Trophoblast cell (in vitro differentiated cells and primary cell): ENCODE measurements at regions not wholly inside any gene's neighbourhood (a gene's known extent, or its start where the extent isn't known, plus 50 kb on each side); places are given as distances from the start of the nearest gene placed in this dataset.

Experiments used
- DNase-seq, 2 donors: peaks; one replicate each; pipeline ENCODE4 v3.0.0-alpha.2; 2016
- H2AFZ ChIP-seq: 2 replicates; pipeline ENCODE4 v1.6.1; 2013; ENCODE audit warnings: low read length, moderate library complexity, mild to moderate bottlenecking; ENCODE audit not compliant: insufficient read depth, poor library complexity
- H2AK5ac ChIP-seq: 2 replicates; pipeline ENCODE4 v1.6.1; 2013; ENCODE audit warnings: mild to moderate bottlenecking, low read length
- H2BK120ac ChIP-seq: 2 replicates; pipeline ENCODE4 v1.6.1; 2013; ENCODE audit warnings: low read length, mild to moderate bottlenecking, moderate library complexity; ENCODE audit not compliant: insufficient read depth, poor library complexity
- H2BK12ac ChIP-seq: 2 replicates; pipeline ENCODE4 v1.6.1; 2013; ENCODE audit warnings: mild to moderate bottlenecking, low read length, moderate library complexity
- H2BK5ac ChIP-seq: 2 replicates; pipeline ENCODE4 v1.6.1; 2013; ENCODE audit warnings: low read length, low read depth, moderate library complexity, mild to moderate bottlenecking; ENCODE audit not compliant: poor library complexity
- H3K14ac ChIP-seq: 2 replicates; pipeline ENCODE4 v1.6.1; 2013; ENCODE audit warnings: mild to moderate bottlenecking, low read length
- H3K18ac ChIP-seq: 2 replicates; pipeline ENCODE4 v1.6.1; 2013; ENCODE audit warnings: mild to moderate bottlenecking, low read length
- H3K23ac ChIP-seq: 2 replicates; pipeline ENCODE4 v1.6.1; 2013; ENCODE audit warnings: low read length
- H3K27ac ChIP-seq: 2 replicates; pipeline ENCODE4 v1.5.1; 2013; ENCODE audit warnings: low read depth, mild to moderate bottlenecking, inconsistent platforms, low read length, moderate library complexity
- H3K27me3 ChIP-seq: 2 replicates; pipeline ENCODE4 v1.6.1; 2013; ENCODE audit warnings: inconsistent platforms, mild to moderate bottlenecking, low read length, moderate library complexity; ENCODE audit not compliant: insufficient read depth
- H3K36me3 ChIP-seq, 2 experiments: 1 replicate in 1 of 2; 2 replicates in 1 of 2; pipeline ENCODE4 v1.6.1; 2013; ENCODE audit warnings: low read length in 2 of 2, mild to moderate bottlenecking in 2 of 2, moderate library complexity in 1 of 2; ENCODE audit not compliant: insufficient read depth in 2 of 2, control insufficient read depth in 1 of 2
- H3K4ac ChIP-seq: 2 replicates; pipeline ENCODE4 v1.6.1; 2013; ENCODE audit warnings: low read depth, mild to moderate bottlenecking, low read length, moderate library complexity
- H3K4me1 ChIP-seq, 2 experiments: 1 replicate in 1 of 2; 2 replicates in 1 of 2; pipeline ENCODE4 v1.6.1; 2013; ENCODE audit warnings: low read length in 2 of 2, mild to moderate bottlenecking in 2 of 2, moderate library complexity in 1 of 2; ENCODE audit not compliant: insufficient read depth in 2 of 2, control insufficient read depth in 1 of 2
- H3K4me2 ChIP-seq: 2 replicates; pipeline ENCODE4 v1.6.1; 2013; ENCODE audit warnings: inconsistent platforms, mild to moderate bottlenecking, low read length, moderate library complexity
- H3K4me3 ChIP-seq: 2 replicates; pipeline ENCODE4 v1.5.1; 2013; ENCODE audit warnings: mild to moderate bottlenecking, low read depth, low read length, inconsistent platforms
- H3K79me1 ChIP-seq: one replicate; pipeline ENCODE4 v1.6.1; 2013; ENCODE audit warnings: low read length
- H3K79me2 ChIP-seq: 2 replicates; pipeline ENCODE4 v1.6.1; 2013; ENCODE audit warnings: low read length, mild to moderate bottlenecking; ENCODE audit not compliant: control insufficient read depth, insufficient read depth, poor library complexity
- H3K9ac ChIP-seq: 2 replicates; pipeline ENCODE4 v1.6.1; 2013; ENCODE audit warnings: mild to moderate bottlenecking, low read length
- H3K9me3 ChIP-seq: 2 replicates; pipeline ENCODE4 v1.6.1; 2013; ENCODE audit warnings: low read depth, mild to moderate bottlenecking, control low read depth, inconsistent platforms, low read length; ENCODE audit not compliant: insufficient read depth
- H4K12ac ChIP-seq: 2 replicates; pipeline ENCODE4 v1.6.1; 2013; ENCODE audit warnings: low read depth, mild to moderate bottlenecking, low read length, moderate library complexity
- H4K8ac ChIP-seq: 2 replicates; pipeline ENCODE4 v1.6.1; 2013; ENCODE audit warnings: low read depth, mild to moderate bottlenecking, low read length, moderate library complexity
- H4K91ac ChIP-seq: one replicate; pipeline ENCODE4 v1.6.1; 2013; ENCODE audit warnings: low read depth, mild to moderate bottlenecking, low read length, moderate library complexity
- WGBS: extraction: QIAGEN DNeasy Blood & Tissue Kit; methylation state at CpG from one replicate; pipeline ENCODE4 v1.1.7; 2013; ENCODE audit warnings: missing lambda C conversion rate; ENCODE audit not compliant: insufficient read length, insufficient coverage; ENCODE audit errors: extremely low coverage; 5-methylcytosine and 5-hydroxymethylcytosine counted together

DNA sequence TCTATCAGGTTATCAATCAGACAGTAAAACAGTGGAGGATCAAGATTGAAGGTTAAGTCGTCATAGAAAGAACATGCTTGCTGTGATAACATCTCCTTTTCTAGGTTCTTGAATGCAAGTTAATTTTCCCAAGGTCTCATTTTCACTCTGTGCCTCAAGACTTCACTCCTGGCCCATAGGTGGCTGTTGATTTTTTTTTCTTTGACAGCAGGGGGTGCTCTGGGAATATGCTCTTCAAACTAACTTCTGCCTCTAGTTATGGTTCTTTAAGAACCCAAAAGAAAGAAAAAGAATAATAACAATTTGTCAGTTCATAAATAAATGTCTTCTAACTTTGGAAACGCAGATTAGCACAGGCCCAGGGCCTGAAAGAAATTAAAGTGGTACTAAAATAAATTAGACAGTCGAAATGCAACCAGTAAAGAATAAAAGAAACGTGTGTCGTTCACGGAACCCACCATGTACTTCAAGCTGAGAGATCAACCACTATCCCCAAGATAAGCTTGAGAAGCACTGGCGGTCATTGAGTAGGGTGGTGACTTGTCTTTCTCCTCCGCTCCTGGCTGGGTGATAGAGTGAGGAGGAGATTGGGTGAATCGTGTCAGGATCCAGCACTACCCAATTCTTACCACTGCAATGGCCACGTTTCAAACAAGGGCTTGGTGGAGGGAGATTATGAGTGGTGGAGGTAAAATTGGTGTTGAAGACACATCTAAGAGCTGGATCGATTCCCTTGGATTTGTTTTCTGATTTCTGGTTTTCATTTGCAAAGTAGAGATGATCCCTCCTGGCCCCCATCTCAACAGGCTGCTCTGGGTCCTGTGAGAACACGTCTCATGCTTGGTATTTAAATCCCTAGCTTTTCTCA is 93.4 kb upstream of the IRX4 start:
- H2BK120ac ChIP-seq = no peak overlapping the region
- no peak overlapping the region for H4K91ac ChIP-seq
- no peak overlapping the region for H2AK5ac ChIP-seq
- no peak for DNase-seq
- no peak overlapping the region for H3K9ac ChIP-seq
- no peaks in the 10 kb centered on the region for H3K79me1 ChIP-seq
- H2BK12ac ChIP-seq = no peak overlapping the region
- H4K12ac ChIP-seq = no peak overlapping the region
- H3K27me3 ChIP-seq = no peaks in the 10 kb centered on the region
- H3K4me2 ChIP-seq = no peak overlapping the region
- no CpG with 5 or more reads among the region's 12 CpGs for WGBS
- no peak overlapping the region for H3K27ac ChIP-seq
- H3K36me3 ChIP-seq = no peaks in the 10 kb centered on the region
- no peaks in the 10 kb centered on the region for H3K4me1 ChIP-seq
- H3K79me2 ChIP-seq = no peaks in the 10 kb centered on the region
- no peak overlapping the region for H3K4ac ChIP-seq
- H3K14ac ChIP-seq = no peak overlapping the region
- no peak overlapping the region for H2BK5ac ChIP-seq
- no peak overlapping the region for H3K18ac ChIP-seq
- no peak overlapping the region for H3K4me3 ChIP-seq
- no peak overlapping the region for H4K8ac ChIP-seq
- H3K9me3 ChIP-seq = no peaks in the 10 kb centered on the region
- H2AFZ ChIP-seq = no peak overlapping the region
- H3K23ac ChIP-seq = no peak overlapping the region

DNA sequence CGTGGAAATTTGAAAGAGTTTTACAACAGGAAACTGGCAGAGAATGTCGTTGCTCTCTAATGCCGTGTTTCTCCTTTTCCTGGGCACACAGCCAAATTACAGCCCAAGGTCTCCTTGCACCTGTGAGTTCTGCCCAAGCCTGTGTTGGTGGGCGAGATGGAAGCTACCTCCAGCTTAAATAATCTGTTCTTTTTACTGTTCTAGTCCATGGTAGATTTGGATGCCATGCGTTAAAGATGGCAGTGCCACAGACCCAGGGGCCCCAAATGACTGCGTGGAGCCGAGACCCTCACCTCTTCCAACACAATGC is 92.6 kb upstream of the IRX4 start:
- DNase-seq = no peak
- WGBS = no CpG with 5 or more reads among the region's 7 CpGs
- H3K23ac ChIP-seq = no peak overlapping the region

DNA sequence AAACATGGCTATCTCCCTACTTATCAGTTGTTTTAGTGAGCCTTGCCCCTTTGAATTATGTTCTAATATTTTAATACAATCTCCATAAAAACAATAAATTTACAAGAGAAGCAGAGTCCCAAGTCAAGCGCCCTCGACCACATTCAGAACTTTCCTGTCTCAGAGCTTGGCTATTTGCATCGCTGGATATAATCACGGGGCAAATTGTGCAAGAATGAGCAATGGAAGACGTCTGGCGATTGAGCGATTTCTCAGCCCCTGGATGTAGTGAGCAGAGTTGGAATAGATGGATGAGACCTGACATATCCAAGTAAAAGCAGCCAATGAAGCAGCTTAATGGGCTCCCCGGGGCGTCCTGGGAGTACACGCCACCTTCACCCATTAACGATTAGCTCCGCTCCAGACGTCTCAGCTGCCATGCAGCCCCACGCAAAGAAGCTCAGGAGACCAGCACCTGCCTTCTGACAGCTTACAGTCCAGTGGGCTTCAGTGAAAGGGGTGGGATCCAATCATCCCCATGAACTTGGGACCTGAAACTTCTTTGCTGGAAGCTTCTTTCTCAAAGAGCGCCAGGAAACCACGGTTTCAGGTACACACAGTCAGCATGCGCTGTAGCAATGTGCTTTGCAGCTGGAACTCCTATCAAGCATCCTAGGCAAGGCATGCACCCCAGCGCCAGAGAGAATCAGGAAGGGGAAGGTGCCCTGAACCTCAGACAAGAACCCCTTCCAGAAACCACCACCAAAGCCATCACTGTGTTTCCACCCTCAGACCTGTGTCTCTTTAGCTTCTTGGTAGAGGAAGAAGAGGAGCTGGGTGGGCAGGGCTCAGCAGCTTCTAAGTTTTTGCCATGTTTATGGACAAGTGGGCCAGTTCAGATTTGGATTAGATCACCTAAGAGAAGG is 92.0 kb upstream of the IRX4 start:
- no peak overlapping the region for H3K18ac ChIP-seq
- no peak overlapping the region for H2BK12ac ChIP-seq
- DNase-seq = no peak
- no CpG with 5 or more reads among the region's 18 CpGs for WGBS
- H3K4me2 ChIP-seq = no peak overlapping the region
- H3K23ac ChIP-seq = no peak overlapping the region
- H3K9me3 ChIP-seq = no peaks in the 10 kb centered on the region
- H2BK120ac ChIP-seq = no peak overlapping the region
- H3K4me3 ChIP-seq = no peak overlapping the region
- no peak overlapping the region for H2BK5ac ChIP-seq
- H3K9ac ChIP-seq = no peak overlapping the region
- H3K4me1 ChIP-seq = no peaks in the 10 kb centered on the region
- H4K91ac ChIP-seq = no peak overlapping the region
- no peaks in the 10 kb centered on the region for H3K79me2 ChIP-seq
- no peaks in the 10 kb centered on the region for H3K79me1 ChIP-seq
- H3K14ac ChIP-seq = no peak overlapping the region
- H3K27me3 ChIP-seq = no peaks in the 10 kb centered on the region
- no peak overlapping the region for H2AFZ ChIP-seq
- no peaks in the 10 kb centered on the region for H3K36me3 ChIP-seq
- no peak overlapping the region for H2AK5ac ChIP-seq
- H3K27ac ChIP-seq = no peak overlapping the region
- no peak overlapping the region for H3K4ac ChIP-seq
- H4K8ac ChIP-seq = no peak overlapping the region
- H4K12ac ChIP-seq = no peak overlapping the region

More for the DNA sequence above, 92.6 kb upstream of the IRX4 start:
- H3K4me2 ChIP-seq = no peak overlapping the region
- no peak overlapping the region for H4K91ac ChIP-seq
- H3K14ac ChIP-seq = no peak overlapping the region
- H4K12ac ChIP-seq = no peak overlapping the region
- H2AFZ ChIP-seq = no peak overlapping the region
- no peak overlapping the region for H3K9ac ChIP-seq
- H3K4ac ChIP-seq = no peak overlapping the region
- H4K8ac ChIP-seq = no peak overlapping the region
- H3K36me3 ChIP-seq = no peaks in the 10 kb centered on the region
- H3K4me3 ChIP-seq = no peak overlapping the region
- H3K18ac ChIP-seq = no peak overlapping the region
- no peak overlapping the region for H2AK5ac ChIP-seq
- no peaks in the 10 kb centered on the region for H3K79me2 ChIP-seq
- no peak overlapping the region for H2BK12ac ChIP-seq
- H3K79me1 ChIP-seq = no peaks in the 10 kb centered on the region
- no peaks in the 10 kb centered on the region for H3K9me3 ChIP-seq
- H3K27ac ChIP-seq = no peak overlapping the region
- H3K4me1 ChIP-seq = no peaks in the 10 kb centered on the region
- no peak overlapping the region for H2BK5ac ChIP-seq
- no peaks in the 10 kb centered on the region for H3K27me3 ChIP-seq
- H2BK120ac ChIP-seq = no peak overlapping the region

DNA sequence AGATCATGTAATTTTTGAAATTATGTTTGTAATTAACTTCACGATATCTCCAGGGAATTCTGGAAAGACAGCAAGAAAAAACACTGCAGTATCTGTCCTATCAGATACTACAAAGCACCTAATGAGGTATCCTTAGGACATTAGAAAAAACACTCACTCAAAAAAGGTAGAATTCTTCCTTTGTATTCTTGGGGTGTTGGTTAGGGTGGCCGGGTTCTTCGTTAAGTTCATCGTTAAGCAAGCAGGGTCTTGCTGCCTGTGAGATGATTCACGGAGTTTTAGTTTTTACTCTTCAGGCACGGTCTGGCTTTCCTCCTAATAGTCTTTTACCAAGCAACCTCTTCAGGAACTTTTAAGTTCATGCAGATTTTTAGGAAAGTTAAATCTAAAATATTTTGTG is 91.4 kb upstream of the IRX4 start:
- Histone ChIP-seq H2AFZ (no peak overlapping the region), H3K79me2 (no peaks in the 10 kb centered on the region), H3K4me2 (no peak overlapping the region), H3K18ac (no peak overlapping the region), H3K36me3 (no peaks in the 10 kb centered on the region), H3K79me1 (no peaks in the 10 kb centered on the region), H3K9me3 (no peaks in the 10 kb centered on the region), H2BK5ac (no peak overlapping the region), H4K91ac (no peak overlapping the region), H2AK5ac (no peak overlapping the region), H3K4ac (no peak overlapping the region), H3K27ac (no peak overlapping the region), H4K12ac (no peak overlapping the region), H3K23ac (no peak overlapping the region), H2BK120ac (no peak overlapping the region), H3K14ac (no peak overlapping the region), H3K9ac (no peak overlapping the region), H4K8ac (no peak overlapping the region), H3K27me3 (no peaks in the 10 kb centered on the region), H3K4me3 (no peak overlapping the region), H2BK12ac (no peak overlapping the region), H3K4me1 (no peaks in the 10 kb centered on the region)
- DNase-seq = no peak
- no CpG with 5 or more reads among the region's 6 CpGs for WGBS
